ENCODE measurements at regions not wholly inside any gene's neighbourhood (a gene's known extent, or its start where the extent isn't known, plus 50 kb on each side); places are given as distances from the start of the nearest gene placed in this dataset.

DNA sequence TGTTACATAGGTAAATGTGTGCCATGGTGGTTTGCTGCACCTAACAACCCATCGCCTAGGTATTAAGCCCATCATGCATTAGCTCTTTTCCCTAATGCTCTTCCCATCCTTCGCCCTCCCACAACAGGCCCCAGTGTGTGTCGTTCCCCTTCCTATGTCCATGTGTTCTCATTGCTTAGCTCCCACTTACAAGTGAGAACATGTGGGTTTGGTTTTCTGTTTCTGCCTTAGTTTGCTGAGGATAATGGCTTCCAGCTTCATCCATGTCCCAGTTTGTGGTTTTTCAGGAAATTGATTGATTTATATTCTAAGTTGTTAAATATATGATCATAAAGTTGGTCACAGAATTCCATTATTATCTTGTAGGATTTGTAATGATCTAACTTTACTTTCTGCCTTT lies 85.3 kb upstream of the CAST start:
- no peaks in the 10 kb centered on the region for H3K4me1 ChIP-seq (ENCODE audit: control insufficient read depth in 1 of 2, low read depth in 2 of 2)
- TF ChIP-seq, protein P1, sequence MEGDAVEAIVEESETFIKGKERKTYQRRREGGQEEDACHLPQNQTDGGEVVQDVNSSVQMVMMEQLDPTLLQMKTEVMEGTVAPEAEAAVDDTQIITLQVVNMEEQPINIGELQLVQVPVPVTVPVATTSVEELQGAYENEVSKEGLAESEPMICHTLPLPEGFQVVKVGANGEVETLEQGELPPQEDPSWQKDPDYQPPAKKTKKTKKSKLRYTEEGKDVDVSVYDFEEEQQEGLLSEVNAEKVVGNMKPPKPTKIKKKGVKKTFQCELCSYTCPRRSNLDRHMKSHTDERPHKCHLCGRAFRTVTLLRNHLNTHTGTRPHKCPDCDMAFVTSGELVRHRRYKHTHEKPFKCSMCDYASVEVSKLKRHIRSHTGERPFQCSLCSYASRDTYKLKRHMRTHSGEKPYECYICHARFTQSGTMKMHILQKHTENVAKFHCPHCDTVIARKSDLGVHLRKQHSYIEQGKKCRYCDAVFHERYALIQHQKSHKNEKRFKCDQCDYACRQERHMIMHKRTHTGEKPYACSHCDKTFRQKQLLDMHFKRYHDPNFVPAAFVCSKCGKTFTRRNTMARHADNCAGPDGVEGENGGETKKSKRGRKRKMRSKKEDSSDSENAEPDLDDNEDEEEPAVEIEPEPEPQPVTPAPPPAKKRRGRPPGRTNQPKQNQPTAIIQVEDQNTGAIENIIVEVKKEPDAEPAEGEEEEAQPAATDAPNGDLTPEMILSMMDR (IDR thresholded peaks at IDR 0.05), result no peak
- no peak for ATAC-seq (ENCODE audit: insufficient number of reproducible peaks, low FRiP score, low read depth)
- no peak overlapping the region for H3K27ac ChIP-seq
- H3K27me3 ChIP-seq (replicated peaks; ENCODE audit: insufficient read depth), result no peaks in the 10 kb centered on the region
- no peak overlapping the region for H3K4me3 ChIP-seq
- no peaks in the 10 kb centered on the region for H3K36me3 ChIP-seq
- no peak for DNase-seq (ENCODE audit: low spot score)
- H3K9me3 ChIP-seq, result no peaks in the 10 kb centered on the region

DNA sequence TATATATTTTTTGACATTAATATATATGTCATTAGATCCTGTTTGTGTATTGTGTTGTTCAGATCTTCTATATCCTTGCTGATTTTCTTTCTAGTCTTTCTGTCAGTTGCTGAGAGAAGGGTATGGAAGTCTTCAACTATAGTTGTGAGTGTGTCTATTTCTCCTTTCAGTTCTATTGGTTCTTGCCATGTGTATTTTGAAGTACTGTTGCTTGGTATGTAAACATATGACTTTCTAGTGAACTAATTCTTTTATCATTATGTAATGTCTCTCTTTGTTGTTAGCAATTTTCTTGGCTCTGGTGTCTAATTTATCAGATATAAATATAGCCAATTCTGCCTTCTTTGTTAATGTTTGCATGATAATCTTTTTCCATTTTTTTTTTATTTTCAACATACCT lies 84.3 kb upstream of the CAST start:
- ATAC-seq (ENCODE audit: insufficient number of reproducible peaks, low FRiP score, low read depth) (no peak), DNase-seq (ENCODE audit: low spot score) (no peak)
- H3K27ac ChIP-seq, result no peak overlapping the region
- no peak overlapping the region for H3K4me3 ChIP-seq
- H3K27me3 ChIP-seq (replicated peaks; ENCODE audit: insufficient read depth), result no peaks in the 10 kb centered on the region
- no peaks in the 10 kb centered on the region for H3K4me1 ChIP-seq (ENCODE audit: control insufficient read depth in 1 of 2, low read depth in 2 of 2)
- H3K9me3 ChIP-seq, result no peaks in the 10 kb centered on the region
- TF ChIP-seq, protein P1 (IDR thresholded peaks at IDR 0.05), result no peak
- no peaks in the 10 kb centered on the region for H3K36me3 ChIP-seq

DNA sequence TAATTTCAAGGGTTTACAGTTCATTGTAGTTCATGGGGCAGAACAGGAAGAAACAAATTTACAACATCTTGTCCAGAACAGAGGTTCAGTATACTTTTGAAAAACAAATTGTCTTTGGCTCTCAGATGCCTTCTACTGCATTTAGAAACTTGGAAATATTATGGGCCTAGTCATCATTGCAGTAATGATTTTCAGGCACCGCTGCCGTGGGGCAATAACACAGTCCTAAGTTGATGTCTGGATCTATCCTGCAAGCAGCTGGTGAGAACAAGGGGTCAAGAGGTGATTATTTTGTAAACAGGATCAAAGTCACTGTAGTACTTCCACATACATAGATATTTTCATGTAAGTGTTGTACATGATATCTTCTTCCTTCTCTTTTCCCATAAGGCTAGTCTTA lies 82.5 kb upstream of the CAST start:
- Histone ChIP-seq H3K4me3 (no peak overlapping the region), H3K36me3 (no peaks in the 10 kb centered on the region)
- ATAC-seq (ENCODE audit: insufficient number of reproducible peaks, low FRiP score, low read depth), result no peak

DNA sequence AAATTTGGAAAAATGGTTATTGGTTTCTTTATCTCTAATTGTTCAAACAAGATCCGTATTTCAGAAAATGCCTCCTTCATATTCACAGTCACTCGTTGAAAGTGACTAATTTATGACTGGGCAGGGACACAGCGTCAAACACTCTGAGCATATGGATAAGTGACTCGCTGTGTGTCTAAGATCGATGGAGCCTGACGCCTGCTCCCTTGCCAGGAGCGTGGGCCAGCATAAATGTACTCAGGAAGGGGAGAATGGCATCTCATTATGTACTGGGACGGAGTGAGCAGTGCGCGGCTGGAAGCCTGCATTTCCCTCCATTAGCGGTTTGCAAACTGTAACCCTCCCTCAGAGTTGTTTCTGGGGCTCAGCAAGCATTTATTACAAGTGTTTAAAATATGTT lies 79.8 kb upstream of the CAST start:
- no peak for DNase-seq (ENCODE audit: low spot score)
- no peaks in the 10 kb centered on the region for H3K9me3 ChIP-seq
- no peak overlapping the region for H3K27ac ChIP-seq
- TF ChIP-seq, protein P1 (IDR thresholded peaks at IDR 0.05), result no peak
- H3K36me3 ChIP-seq, result no peaks in the 10 kb centered on the region
- no peaks in the 10 kb centered on the region for H3K4me1 ChIP-seq (ENCODE audit: control insufficient read depth in 1 of 2, low read depth in 2 of 2)
- H3K4me3 ChIP-seq, result peak overlapping the region; percentile 40
- no peak for ATAC-seq (ENCODE audit: insufficient number of reproducible peaks, low FRiP score, low read depth)
- H3K27me3 ChIP-seq (replicated peaks; ENCODE audit: insufficient read depth), result no peaks in the 10 kb centered on the region

More for the DNA sequence above, 82.5 kb upstream of the CAST start:
- Histone ChIP-seq H3K27me3 (replicated peaks; ENCODE audit: insufficient read depth) (no peaks in the 10 kb centered on the region), H3K4me1 (ENCODE audit: control insufficient read depth in 1 of 2, low read depth in 2 of 2) (no peaks in the 10 kb centered on the region), H3K27ac (no peak overlapping the region), H3K9me3 (no peaks in the 10 kb centered on the region)
- TF ChIP-seq, protein P1 (IDR thresholded peaks at IDR 0.05), result no peak
- no peak for DNase-seq (ENCODE audit: low spot score)

DNA sequence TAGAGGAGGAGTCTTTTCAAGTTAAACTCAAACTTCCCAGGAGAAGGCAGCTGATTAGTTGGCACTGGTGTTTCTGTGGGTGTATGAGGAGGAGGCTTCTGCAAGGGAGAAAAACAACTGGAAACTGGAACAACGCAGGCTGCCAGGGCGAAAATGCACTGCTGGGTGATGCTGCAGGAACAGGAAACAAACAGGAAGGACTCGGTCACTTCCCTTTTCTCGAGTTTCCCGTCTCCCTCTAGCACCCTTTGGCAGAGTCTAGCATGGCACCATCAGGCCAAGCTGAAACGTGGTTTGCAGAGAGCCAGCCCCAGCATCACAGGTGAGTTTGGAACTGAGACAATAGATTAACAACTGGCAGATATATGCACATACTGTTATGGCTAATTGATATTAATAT lies 77.5 kb upstream of the CAST start:
- DNase-seq (ENCODE audit: low spot score) (no peak), ATAC-seq (ENCODE audit: insufficient number of reproducible peaks, low FRiP score, low read depth) (no peak)
- TF ChIP-seq, protein P1 (IDR thresholded peaks at IDR 0.05), result no peak
- Histone ChIP-seq H3K27me3 (replicated peaks; ENCODE audit: insufficient read depth) (no peaks in the 10 kb centered on the region), H3K27ac (no peak overlapping the region), H3K4me3 (no peak overlapping the region), H3K36me3 (no peaks in the 10 kb centered on the region), H3K9me3 (no peaks in the 10 kb centered on the region), H3K4me1 (ENCODE audit: control insufficient read depth in 1 of 2, low read depth in 2 of 2) (no peaks in the 10 kb centered on the region)
